ENCODE measurements at regions not wholly inside any gene's neighbourhood (a gene's known extent, or its start where the extent isn't known, plus 50 kb on each side); places are given as distances from the start of the nearest gene placed in this dataset.

DNA sequence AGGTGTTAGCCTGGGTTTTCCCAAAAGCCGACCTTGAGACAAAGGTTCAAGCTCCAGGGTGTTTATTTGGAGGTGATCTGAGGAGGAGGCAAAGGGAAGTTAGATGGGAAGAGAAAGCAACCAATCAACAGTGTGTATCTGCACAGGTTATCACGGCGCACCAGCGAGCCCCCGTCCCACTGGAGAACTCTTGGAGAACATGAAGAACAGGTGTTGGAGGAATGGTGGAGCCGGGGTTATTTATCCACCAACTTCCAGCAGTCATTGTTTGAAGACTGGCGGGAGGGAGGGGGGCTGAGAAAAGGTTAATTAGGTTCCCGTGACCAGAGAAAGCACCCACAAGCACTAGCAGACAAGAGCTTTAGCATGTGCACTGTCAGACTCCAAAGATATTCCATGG lies 282.5 kb upstream of the FOXK1 start:
- no peak for DNase-seq (ENCODE audit: low read depth)
- no peak overlapping the region for H3K4me3 ChIP-seq (ENCODE audit: low read depth, low read length)
- TF ChIP-seq, protein P1, sequence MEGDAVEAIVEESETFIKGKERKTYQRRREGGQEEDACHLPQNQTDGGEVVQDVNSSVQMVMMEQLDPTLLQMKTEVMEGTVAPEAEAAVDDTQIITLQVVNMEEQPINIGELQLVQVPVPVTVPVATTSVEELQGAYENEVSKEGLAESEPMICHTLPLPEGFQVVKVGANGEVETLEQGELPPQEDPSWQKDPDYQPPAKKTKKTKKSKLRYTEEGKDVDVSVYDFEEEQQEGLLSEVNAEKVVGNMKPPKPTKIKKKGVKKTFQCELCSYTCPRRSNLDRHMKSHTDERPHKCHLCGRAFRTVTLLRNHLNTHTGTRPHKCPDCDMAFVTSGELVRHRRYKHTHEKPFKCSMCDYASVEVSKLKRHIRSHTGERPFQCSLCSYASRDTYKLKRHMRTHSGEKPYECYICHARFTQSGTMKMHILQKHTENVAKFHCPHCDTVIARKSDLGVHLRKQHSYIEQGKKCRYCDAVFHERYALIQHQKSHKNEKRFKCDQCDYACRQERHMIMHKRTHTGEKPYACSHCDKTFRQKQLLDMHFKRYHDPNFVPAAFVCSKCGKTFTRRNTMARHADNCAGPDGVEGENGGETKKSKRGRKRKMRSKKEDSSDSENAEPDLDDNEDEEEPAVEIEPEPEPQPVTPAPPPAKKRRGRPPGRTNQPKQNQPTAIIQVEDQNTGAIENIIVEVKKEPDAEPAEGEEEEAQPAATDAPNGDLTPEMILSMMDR (IDR thresholded peaks at IDR 0.05; ENCODE audit: insufficient read depth, low read depth, low read length) = no peak

DNA sequence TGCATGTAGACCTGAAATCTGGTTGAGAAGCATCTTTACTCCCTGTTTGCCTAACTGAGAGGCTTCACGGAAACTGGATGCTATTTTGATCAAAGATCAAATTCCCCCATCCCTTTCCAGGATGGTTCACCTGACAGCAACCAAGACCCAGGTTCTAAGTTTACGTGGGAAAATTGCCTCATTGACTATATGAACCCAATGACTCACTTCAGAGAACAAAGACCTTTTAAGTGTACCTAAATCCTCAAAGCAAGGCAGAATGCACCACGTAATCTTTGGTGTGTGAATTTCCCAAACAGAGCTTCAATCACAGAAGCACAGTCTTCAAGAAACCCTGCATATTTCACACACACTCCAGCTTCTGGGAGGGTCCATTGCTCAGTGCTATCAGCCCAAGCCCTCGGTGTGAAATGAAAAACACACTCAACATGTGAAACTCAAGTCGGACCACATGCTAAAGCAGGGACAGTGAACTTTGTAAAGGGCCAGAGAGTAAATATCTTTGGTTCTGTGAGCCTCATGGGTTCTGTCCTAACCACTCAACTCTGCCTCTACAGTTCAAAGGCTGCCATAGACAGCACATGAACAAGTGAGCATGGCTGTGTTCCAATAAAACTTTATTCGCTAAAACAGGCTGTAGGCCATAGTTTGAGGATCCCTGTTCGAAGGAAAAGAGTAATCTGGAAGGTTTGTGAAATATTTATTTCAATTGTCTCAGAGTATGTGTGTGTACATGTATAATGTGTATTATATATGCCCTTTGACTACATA lies 275.6 kb upstream of the FOXK1 start:
- TF ChIP-seq, protein P1 (IDR thresholded peaks at IDR 0.05; ENCODE audit: insufficient read depth, low read depth, low read length) = no peak
- no peak overlapping the region for H3K4me3 ChIP-seq (ENCODE audit: low read depth, low read length)
- DNase-seq (ENCODE audit: low read depth) = no peak

DNA sequence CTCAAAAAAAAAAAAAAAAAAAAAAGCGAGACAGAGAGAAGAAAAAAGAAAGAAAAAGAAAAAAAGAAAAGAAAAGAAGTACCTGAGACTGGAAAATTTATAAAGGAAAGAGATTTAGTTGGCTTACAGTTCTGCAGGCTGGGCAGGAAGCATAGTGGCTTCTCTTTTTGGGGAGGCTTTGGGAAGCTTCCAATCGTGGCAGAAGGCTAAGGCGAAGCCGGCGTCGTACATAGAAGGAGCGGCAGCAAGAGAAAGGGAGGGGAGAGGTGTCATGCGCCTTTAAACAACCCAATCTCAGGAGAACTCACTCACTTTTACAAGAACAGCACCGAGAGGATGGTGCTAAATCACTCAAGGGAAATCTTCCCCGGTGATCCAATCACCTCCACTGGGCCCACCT lies 272.1 kb upstream of the FOXK1 start:
- TF ChIP-seq, protein P1 (IDR thresholded peaks at IDR 0.05; ENCODE audit: insufficient read depth, low read depth, low read length) = no peak
- no peak for DNase-seq (ENCODE audit: low read depth)
- H3K4me3 ChIP-seq (ENCODE audit: low read depth, low read length) = no peak overlapping the region

GRCh38 chr7:4416396-4417056 lies 265.6 kb upstream of the FOXK1 start:
- peak; percentile 1 for DNase-seq (ENCODE audit: low read depth)
- TF ChIP-seq, protein P1 (IDR thresholded peaks at IDR 0.05; ENCODE audit: insufficient read depth, low read depth, low read length) = no peak
- H3K4me3 ChIP-seq (ENCODE audit: low read depth, low read length) = no peak overlapping the region

GRCh38 chr7:4428526-4428925 lies 253.6 kb upstream of the FOXK1 start:
- TF ChIP-seq, protein P1 (IDR thresholded peaks at IDR 0.05; ENCODE audit: insufficient read depth, low read depth, low read length) = no peak
- no peak overlapping the region for H3K4me3 ChIP-seq (ENCODE audit: low read depth, low read length)
- DNase-seq (ENCODE audit: low read depth) = no peak

DNA sequence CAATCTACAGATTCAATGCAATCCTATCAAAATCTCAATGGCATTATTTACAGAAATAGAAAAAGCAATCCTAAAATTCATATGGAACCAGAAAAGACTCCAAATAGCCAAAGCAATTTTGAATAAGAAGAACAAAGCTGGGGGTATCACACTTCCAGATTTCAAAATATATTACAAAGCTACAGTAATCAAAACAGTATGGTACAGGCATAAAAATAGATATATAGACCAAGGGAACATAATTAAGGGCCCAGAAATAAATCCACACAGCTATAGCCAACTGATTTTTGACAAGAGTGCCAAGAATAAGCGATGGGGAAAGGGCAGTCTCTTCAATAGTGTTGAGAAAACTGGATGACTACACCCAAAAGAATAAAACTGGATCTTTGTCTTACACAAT lies 251.9 kb upstream of the FOXK1 start:
- no peak for DNase-seq (ENCODE audit: low read depth)
- TF ChIP-seq, protein P1 (IDR thresholded peaks at IDR 0.05; ENCODE audit: insufficient read depth, low read depth, low read length) = no peak
- H3K4me3 ChIP-seq (ENCODE audit: low read depth, low read length) = no peak overlapping the region
